Uterus (tissue), 3 donors: ENCODE measurements at regions not wholly inside any gene's neighbourhood (a gene's known extent, or its start where the extent isn't known, plus 50 kb on each side); places are given as distances from the start of the nearest gene placed in this dataset.

Source experiments
- DNase-seq, 2 donors: peaks; one replicate each; pipeline ENCODE4 v3.0.0-alpha.2; 2019 to 2020
- H3K27ac ChIP-seq, 2 donors: fragments of 200-600 bp; sonication (generic); 1 replicate in 1 of 2; 2 replicates in 1 of 2; pipeline ENCODE4 v1.5.1; 2016 to 2018
- H3K27me3 ChIP-seq, 2 donors: fragments of 200-600 bp; sonication (generic); one replicate each; pipeline ENCODE4 v1.5.1; 2018 to 2019; ENCODE audit warnings: control low read depth in 1 of 2
- H3K36me3 ChIP-seq, 2 donors: fragments of 200-600 bp; sonication (generic); one replicate each; pipeline ENCODE4 v1.5.1; 2019; ENCODE audit warnings: control low read depth in 1 of 2
- H3K4me1 ChIP-seq, 2 donors: fragments of 200-600 bp; sonication (generic); one replicate each; pipeline ENCODE4 v1.5.1; 2018 to 2019; ENCODE audit warnings: control low read depth in 1 of 2
- H3K4me3 ChIP-seq, 2 donors: fragments of 200-600 bp; sonication (generic); 1 replicate in 1 of 2; 2 replicates in 1 of 2; pipeline ENCODE4 v1.5.1; 2018 to 2019; ENCODE audit warnings: mild to moderate bottlenecking in 1 of 2
- H3K9me3 ChIP-seq, 2 donors: fragments of 200-600 bp; sonication (generic); one replicate each; pipeline ENCODE4 v1.5.1; 2019; ENCODE audit warnings: control low read depth in 1 of 2
- CTCF ChIP-seq, 4 experiments: fragments of 200-600 bp in 2 of 4; fragments of 450-650 bp in 2 of 4; sonication (generic) in 2 of 4; IDR thresholded peaks; one replicate each; pipeline ENCODE4 v1.5.1; 2016 to 2019; ENCODE audit warnings: antibody characterized with exemption in 4 of 4, mild to moderate bottlenecking in 2 of 4, moderate library complexity in 1 of 4
- POLR2A ChIP-seq, 2 donors: fragments of 450-650 bp; IDR thresholded peaks; one replicate each; pipeline ENCODE4 v1.6.1; 2016; ENCODE audit warnings: antibody characterized with exemption in 2 of 2, mild to moderate bottlenecking in 1 of 2, moderate library complexity in 1 of 2
- intact Hi-C: fragments of 100-400 bp; cut with DNase I; formaldehyde crosslinking; loops from one replicate; pipeline ENCODE4 v1.15.1; 2023; ENCODE audit warnings: low total_unique reads
- donor health status: DM: yes; HTN: yes; CAD: no.

DNA sequence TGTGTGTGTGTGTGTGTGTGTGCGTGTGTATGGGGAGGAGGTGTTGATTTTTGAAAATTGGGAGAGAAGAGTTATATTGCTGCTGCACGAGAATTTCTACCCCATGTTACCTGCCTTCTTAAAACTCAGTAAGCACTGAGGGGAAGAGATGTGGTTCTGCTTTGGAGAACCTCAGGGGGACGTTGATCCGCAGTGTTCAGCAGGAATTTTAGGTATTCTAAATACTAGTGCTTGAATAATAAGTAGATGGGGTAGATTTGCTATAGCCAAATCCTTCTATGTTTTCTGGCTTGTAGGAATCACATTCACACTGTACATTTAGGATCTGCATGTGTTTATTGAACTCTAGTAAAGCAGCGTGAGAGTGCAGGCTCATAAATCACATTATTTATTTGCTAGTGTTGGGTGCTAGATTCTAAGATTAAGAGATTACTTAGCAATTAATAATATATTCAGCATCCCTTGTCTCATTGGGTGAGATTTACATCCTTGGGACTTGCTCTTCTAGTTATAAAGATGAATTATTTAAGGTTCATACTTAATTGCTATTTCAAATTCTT lies 268.1 kb downstream of the MFSD1 start:
- H3K27me3 ChIP-seq = no peaks in the 10 kb centered on the region
- no peaks in the 10 kb centered on the region for H3K9me3 ChIP-seq
- TF ChIP-seq CTCF (IDR thresholded peaks at IDR 0.05) (no peak), POLR2A (IDR thresholded peaks at IDR 0.05) (no peak)
- no peaks in the 10 kb centered on the region for H3K4me1 ChIP-seq
- no peak overlapping the region for H3K27ac ChIP-seq
- no peak for DNase-seq
- no peak overlapping the region for H3K4me3 ChIP-seq
- H3K36me3 ChIP-seq = no peaks in the 10 kb centered on the region
- intact Hi-C loops = no loop called here

DNA sequence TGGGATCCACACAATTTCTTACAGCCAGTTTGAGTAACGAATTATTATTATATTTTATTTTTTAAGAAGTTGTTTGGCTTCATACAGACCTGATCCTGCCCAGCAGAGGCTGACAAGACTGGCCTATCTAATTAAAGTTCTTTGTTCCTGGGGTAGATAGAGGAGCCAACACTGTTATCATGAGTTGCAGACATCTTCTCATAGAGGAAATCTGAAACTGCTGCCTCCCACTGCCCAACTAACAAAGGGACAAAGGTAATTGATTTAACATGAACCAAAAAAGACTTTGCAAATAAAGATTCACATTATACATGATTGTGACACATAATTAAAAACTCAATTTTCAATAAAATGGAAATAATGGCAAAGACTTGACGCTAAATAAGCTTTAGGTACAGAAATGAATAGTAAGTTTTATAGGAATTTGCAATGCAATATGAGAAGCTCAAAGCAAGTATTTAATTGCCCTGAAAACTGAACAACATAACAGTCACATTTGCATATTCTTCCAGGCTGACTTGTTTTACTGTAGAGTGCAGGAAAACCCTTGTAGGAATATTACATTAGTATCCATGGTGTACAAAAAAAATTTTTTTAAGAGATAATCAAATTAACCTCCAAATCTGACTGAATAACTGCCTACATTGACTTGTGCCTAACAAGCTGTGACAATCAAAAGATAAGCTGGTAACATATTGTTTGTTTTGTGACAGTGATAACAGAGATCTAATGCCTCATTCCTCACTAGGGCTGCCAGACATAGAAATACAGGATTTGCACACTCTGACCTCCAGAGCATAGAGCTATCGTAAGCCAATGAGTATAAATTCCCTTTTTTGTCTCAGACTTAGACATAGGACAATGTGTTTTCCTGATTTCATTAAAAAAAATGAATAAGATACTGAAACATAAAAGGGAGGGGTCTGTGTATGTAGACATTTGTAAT lies 273.2 kb downstream of the MFSD1 start:
- TF ChIP-seq CTCF (IDR thresholded peaks at IDR 0.05) = no peak
- TF ChIP-seq POLR2A (IDR thresholded peaks at IDR 0.05) = no peak
- no peaks in the 10 kb centered on the region for H3K9me3 ChIP-seq
- intact Hi-C loops = no loop called here

DNA sequence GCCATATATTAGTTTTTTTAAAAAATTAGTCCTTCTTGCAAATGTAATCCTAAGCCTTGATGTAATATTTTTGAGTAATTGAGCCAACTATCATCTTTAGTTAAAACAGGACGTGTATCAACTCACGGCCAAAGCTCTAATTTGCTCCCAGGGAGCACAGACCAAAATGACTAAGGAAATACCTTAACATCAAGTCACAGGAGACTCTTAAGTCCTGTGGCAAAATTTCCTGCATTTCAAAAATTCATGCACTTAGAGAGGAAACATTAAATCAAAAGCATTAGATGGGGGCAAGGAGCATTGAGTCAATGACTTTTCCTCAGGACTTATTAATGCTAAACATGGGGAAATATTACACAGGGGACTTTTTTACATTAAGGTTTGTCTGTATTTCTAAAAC lies 276.0 kb downstream of the MFSD1 start:
- no peak for DNase-seq
- intact Hi-C loops = no loop called here
- no peaks in the 10 kb centered on the region for H3K9me3 ChIP-seq

More for the DNA sequence above, 273.2 kb downstream of the MFSD1 start:
- no peak for DNase-seq
- Histone ChIP-seq H3K27me3 (no peaks in the 10 kb centered on the region), H3K4me1 (no peaks in the 10 kb centered on the region), H3K27ac (no peak overlapping the region), H3K36me3 (no peaks in the 10 kb centered on the region), H3K4me3 (no peak overlapping the region)

GRCh38 chr3:159080256-159080655 lies 278.4 kb downstream of the MFSD1 start:
- TF ChIP-seq CTCF (IDR thresholded peaks at IDR 0.05) = no peak
- no peak for TF ChIP-seq POLR2A (IDR thresholded peaks at IDR 0.05)
- Histone ChIP-seq H3K9me3 (no peaks in the 10 kb centered on the region), H3K36me3 (no peaks in the 10 kb centered on the region), H3K27me3 (no peaks in the 10 kb centered on the region), H3K4me1 (no peaks in the 10 kb centered on the region), H3K4me3 (no peak overlapping the region), H3K27ac (no peak overlapping the region)
- no peak for DNase-seq
- intact Hi-C loops = no loop called here

More for the DNA sequence above, 276.0 kb downstream of the MFSD1 start:
- H3K4me3 ChIP-seq = no peak overlapping the region
- H3K27me3 ChIP-seq = no peaks in the 10 kb centered on the region
- H3K4me1 ChIP-seq = no peaks in the 10 kb centered on the region
- no peaks in the 10 kb centered on the region for H3K36me3 ChIP-seq
- TF ChIP-seq POLR2A (IDR thresholded peaks at IDR 0.05) (no peak), CTCF (IDR thresholded peaks at IDR 0.05) (no peak)
- H3K27ac ChIP-seq = no peak overlapping the region

GRCh38 chr3:159080821-159081220 lies 279.0 kb downstream of the MFSD1 start:
- Histone ChIP-seq H3K36me3 (no peaks in the 10 kb centered on the region), H3K4me1 (no peaks in the 10 kb centered on the region), H3K27ac (no peak overlapping the region), H3K27me3 (no peaks in the 10 kb centered on the region), H3K4me3 (no peak overlapping the region), H3K9me3 (no peaks in the 10 kb centered on the region)
- DNase-seq = no peak
- TF ChIP-seq CTCF (IDR thresholded peaks at IDR 0.05) = no peak
- no peak for TF ChIP-seq POLR2A (IDR thresholded peaks at IDR 0.05)
- intact Hi-C loops = no loop called here
